ENCODE measurements at regions not wholly inside any gene's neighbourhood (a gene's known extent, or its start where the extent isn't known, plus 50 kb on each side); places are given as distances from the start of the nearest gene placed in this dataset.

- BruUV-seq (replicated peaks): no TSS peak
- DNase-seq (ENCODE audit: low spot score): no peak
- CTCF ChIA-PET: no interaction called here
- POLR2A ChIA-PET (ENCODE audit: low non-redundant PET): no interaction called here
- H3K36me3 ChIP-seq (ENCODE audit: insufficient read depth, low read length, poor library complexity, severe bottlenecking): no peaks in the 10 kb centered on the region
- no peak overlapping the region for H3K4me3 ChIP-seq (ENCODE audit: low read depth, low read length, poor library complexity, severe bottlenecking)
- H3K27me3 ChIP-seq (replicated peaks; ENCODE audit: insufficient read depth, low read depth, low read length, poor library complexity): no peaks in the 10 kb centered on the region
- H3K27ac ChIP-seq (ENCODE audit: low read depth, low read length, poor library complexity, severe bottlenecking): no peak overlapping the region
- H3K9me3 ChIP-seq (ENCODE audit: low read depth, low read length, poor library complexity, severe bottlenecking): no peaks in the 10 kb centered on the region
- no peak for TF ChIP-seq EZH2 (IDR thresholded peaks at IDR 0.05; ENCODE audit: borderline replicate concordance, low read depth, low read length, poor library complexity, severe bottlenecking)
- no peak for TF ChIP-seq CTCF (conservative IDR thresholded peaks at IDR 0.05; ENCODE audit: low read depth, low read length)
- H3K4me1 ChIP-seq (ENCODE audit: insufficient read depth, low read length, poor library complexity, severe bottlenecking): no peaks in the 10 kb centered on the region
- intact Hi-C loops (cut with micrococcal nuclease; ENCODE audit: unreplicated experiment): no loop called here
Observed at GRCh38 chr4:64016893-64017292, 392.4 kb downstream of the TECRL start.

GRCh38 chr4:64014647-64015046, 394.6 kb downstream of the TECRL start:
- DNase-seq (ENCODE audit: low spot score): no peak
- TF ChIP-seq CTCF (conservative IDR thresholded peaks at IDR 0.05; ENCODE audit: low read depth, low read length) (no peak), EZH2 (IDR thresholded peaks at IDR 0.05; ENCODE audit: borderline replicate concordance, low read depth, low read length, poor library complexity, severe bottlenecking) (no peak)
- Histone ChIP-seq H3K27me3 (replicated peaks; ENCODE audit: insufficient read depth, low read depth, low read length, poor library complexity) (no peaks in the 10 kb centered on the region), H3K9me3 (ENCODE audit: low read depth, low read length, poor library complexity, severe bottlenecking) (no peaks in the 10 kb centered on the region), H3K4me3 (ENCODE audit: low read depth, low read length, poor library complexity, severe bottlenecking) (no peak overlapping the region), H3K4me1 (ENCODE audit: insufficient read depth, low read length, poor library complexity, severe bottlenecking) (no peaks in the 10 kb centered on the region), H3K36me3 (ENCODE audit: insufficient read depth, low read length, poor library complexity, severe bottlenecking) (no peaks in the 10 kb centered on the region), H3K27ac (ENCODE audit: low read depth, low read length, poor library complexity, severe bottlenecking) (no peak overlapping the region)
- BruUV-seq (replicated peaks): no TSS peak
- ChIA-PET CTCF (no interaction called here), POLR2A (ENCODE audit: low non-redundant PET) (no interaction called here)
- intact Hi-C loops (cut with micrococcal nuclease; ENCODE audit: unreplicated experiment): no loop called here

- Histone ChIP-seq H3K9me3 (ENCODE audit: low read depth, low read length, poor library complexity, severe bottlenecking) (no peaks in the 10 kb centered on the region), H3K4me1 (ENCODE audit: insufficient read depth, low read length, poor library complexity, severe bottlenecking) (no peaks in the 10 kb centered on the region), H3K36me3 (ENCODE audit: insufficient read depth, low read length, poor library complexity, severe bottlenecking) (no peaks in the 10 kb centered on the region), H3K4me3 (ENCODE audit: low read depth, low read length, poor library complexity, severe bottlenecking) (no peak overlapping the region), H3K27ac (ENCODE audit: low read depth, low read length, poor library complexity, severe bottlenecking) (no peak overlapping the region), H3K27me3 (replicated peaks; ENCODE audit: insufficient read depth, low read depth, low read length, poor library complexity) (no peaks in the 10 kb centered on the region)
- ChIA-PET POLR2A (ENCODE audit: low non-redundant PET) (no interaction called here), CTCF (no interaction called here)
- no peak for TF ChIP-seq EZH2 (IDR thresholded peaks at IDR 0.05; ENCODE audit: borderline replicate concordance, low read depth, low read length, poor library complexity, severe bottlenecking)
- TF ChIP-seq CTCF (conservative IDR thresholded peaks at IDR 0.05; ENCODE audit: low read depth, low read length): no peak
- intact Hi-C loops (cut with micrococcal nuclease; ENCODE audit: unreplicated experiment): no loop called here
- BruUV-seq (replicated peaks): no TSS peak
- no peak for DNase-seq (ENCODE audit: low spot score)
Observed at GRCh38 chr4:64001229-64001898, 407.9 kb downstream of the TECRL start.

Data from A673 (cell line).